HepG2 (cell line): ENCODE measurements at regions not wholly inside any gene's neighbourhood (a gene's known extent, or its start where the extent isn't known, plus 50 kb on each side); places are given as distances from the start of the nearest gene placed in this dataset.
"Not testable (repeated sequence)": the region's sequence is repeated elsewhere in the genome, so short reads cannot be mapped to it uniquely, and the experiment has no call there.

ENCODE experiments used
- ATAC-seq: fragments of 200-7000 bp; cut with Tn5 transposase; 3 replicates; pipeline ENCODE4 v1.9.1; 2020; ENCODE audit warnings: mild to moderate bottlenecking, moderate library complexity
- BruUV-seq: library from RNA; stranded (reverse); fragments of 400-500 nt; replicated peaks from 2 replicates; lab custom pipeline; 2021; lab: Mats Ljungman, UMichigan
- CTCF ChIA-PET: fragments of 300-600 bp; formaldehyde crosslinking; extraction: SDS; loops from one replicate; lab custom pipeline; 2021; ENCODE audit warnings: low total read pairs, inconsistent platforms, low intra/inter-chr PET ratio; lab: Yijun Ruan, JAX
- POLR2A ChIA-PET: fragments of 350-600 bp; sonication (Branson Sonifier 250); formaldehyde crosslinking; loops from one replicate; lab custom pipeline; 2020; ENCODE audit warnings: antibody characterized with exemption, inconsistent platforms; lab: Yijun Ruan, JAX
- DNase-seq: peaks from one replicate; pipeline ENCODE4 v3.0.0-alpha.2; 2015; ENCODE audit warnings: low spot score
- FAIRE-seq: peaks from 3 replicates; lab custom pipeline; 2011; peaks lifted over from hg19 to GRCh38; lab: Jason Lieb, UNC
- H2AFZ ChIP-seq: one replicate; pipeline ENCODE4 v1.6.1; 2011; ENCODE audit warnings: low read length, inconsistent platforms
- H3K27ac ChIP-seq: fragments of 300-600 bp; 3 replicates; pipeline ENCODE4 v1.8.0; 2011; ENCODE audit warnings: mixed run types, mild to moderate bottlenecking, mixed read lengths, low read length, inconsistent platforms; ENCODE audit not compliant: insufficient read depth; ENCODE audit errors: extremely low read length
- H3K27me3 ChIP-seq, 2 experiments: fragments of 200-600 bp in 1 of 2; 2 replicates in 1 of 2; 3 replicates in 1 of 2; pipeline versions ENCODE4 v1.6.0 to v1.8.0; 2011; ENCODE audit warnings: low read length in 2 of 2, mild to moderate bottlenecking in 2 of 2, moderate library complexity in 2 of 2, inconsistent platforms in 1 of 2; ENCODE audit not compliant: insufficient read depth in 2 of 2, control insufficient read depth in 1 of 2
- H3K36me3 ChIP-seq, 2 experiments: fragments of 200-600 bp in 1 of 2; replicated peaks in 1 of 2; 2 replicates in 1 of 2; 3 replicates in 1 of 2; pipeline versions ENCODE4 v1.5.1 to v1.8.0; 2011; ENCODE audit warnings: low read length in 2 of 2, inconsistent platforms in 1 of 2; ENCODE audit not compliant: insufficient read depth in 2 of 2, control insufficient read depth in 1 of 2
- H3K4me1 ChIP-seq: 2 replicates; pipeline ENCODE4 v1.5.1; 2012; ENCODE audit warnings: low read length, inconsistent platforms; ENCODE audit not compliant: insufficient read depth
- H3K4me2 ChIP-seq: 2 replicates; pipeline ENCODE4 v1.6.0; 2011; ENCODE audit warnings: low read depth, low read length, inconsistent platforms
- H3K4me3 ChIP-seq, 3 experiments: fragments of 200-600 bp in 1 of 3; sonication (generic), shearing (Covaris generic) in 1 of 3; replicated peaks in 1 of 3; 2 replicates each; pipeline ENCODE4 v1.5.1; 2011 to 2016; ENCODE audit warnings: low read length in 3 of 3, inconsistent platforms in 2 of 3, low read depth in 2 of 3, mild to moderate bottlenecking in 2 of 3, control low read depth in 1 of 3, mixed read lengths in 1 of 3; ENCODE audit not compliant: insufficient read depth in 1 of 3
- H3K79me2 ChIP-seq: one replicate; pipeline ENCODE4 v1.6.1; 2011; ENCODE audit warnings: low read length, inconsistent platforms; ENCODE audit not compliant: insufficient read depth
- H3K9ac ChIP-seq: 2 replicates; pipeline ENCODE4 v1.6.0; 2011; ENCODE audit warnings: mild to moderate bottlenecking, low read depth, low read length, inconsistent platforms; ENCODE audit not compliant: insufficient read depth
- H3K9me3 ChIP-seq: 2 replicates; pipeline ENCODE4 v1.5.1; 2012; ENCODE audit warnings: mild to moderate bottlenecking, low read length
- H4K20me1 ChIP-seq: 2 replicates; pipeline ENCODE4 v1.6.0; 2011; ENCODE audit warnings: inconsistent platforms, mild to moderate bottlenecking, low read length, moderate library complexity; ENCODE audit not compliant: insufficient read depth
- WGBS: methylation state at CpG from one replicate; pipeline ENCODE4 v1.1.6; 2017; ENCODE audit warnings: low lambda C conversion rate; 5-methylcytosine and 5-hydroxymethylcytosine counted together
- in situ Hi-C: cut with HindIII; loops from 2 replicates; pipeline ENCODE4 v1.10.0; 2017; ENCODE audit warnings: low pct_unique_long_range_greater_than_20kb; ENCODE audit not compliant: extremely low pct_ligation_motif_present
- intact Hi-C: fragments of 100-400 bp; cut with micrococcal nuclease; formaldehyde crosslinking; loops from one replicate; pipeline ENCODE4 v1.10.0; 2022; ENCODE audit not compliant: unreplicated experiment

DNA sequence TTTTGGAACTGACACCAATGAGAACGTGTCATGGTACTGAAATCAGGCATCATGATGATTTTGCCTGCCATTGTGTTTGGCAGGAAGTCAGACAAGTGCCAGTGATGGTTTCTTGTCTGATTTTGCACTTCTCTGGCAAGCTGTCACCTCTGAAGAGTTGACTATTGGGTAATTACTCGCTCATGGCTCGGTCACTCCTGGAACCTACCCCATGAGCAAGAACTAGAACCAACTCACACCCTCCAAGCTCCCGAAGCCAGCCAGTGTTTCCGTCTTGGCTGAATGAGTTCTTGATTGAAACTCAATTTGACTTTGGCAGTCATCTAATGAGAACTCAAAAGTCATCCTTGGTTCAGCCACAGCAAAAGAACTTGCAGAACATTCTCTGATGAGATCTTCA lies 73.9 kb downstream of the CDRT15L2 start:
- POLR2A ChIA-PET, H2AFZ ChIP-seq, H3K9ac ChIP-seq, CTCF ChIA-PET, H3K36me3 ChIP-seq, intact Hi-C loops, BruUV-seq, ATAC-seq, H3K4me1 ChIP-seq, H3K27ac ChIP-seq, H3K79me2 ChIP-seq, H3K4me3 ChIP-seq, H3K9me3 ChIP-seq, DNase-seq, H4K20me1 ChIP-seq, H3K27me3 ChIP-seq, FAIRE-seq, in situ Hi-C loops, H3K4me2 ChIP-seq: not testable (repeated sequence)
- WGBS = 0% methylated on average over 1 of the region's 5 CpGs

DNA sequence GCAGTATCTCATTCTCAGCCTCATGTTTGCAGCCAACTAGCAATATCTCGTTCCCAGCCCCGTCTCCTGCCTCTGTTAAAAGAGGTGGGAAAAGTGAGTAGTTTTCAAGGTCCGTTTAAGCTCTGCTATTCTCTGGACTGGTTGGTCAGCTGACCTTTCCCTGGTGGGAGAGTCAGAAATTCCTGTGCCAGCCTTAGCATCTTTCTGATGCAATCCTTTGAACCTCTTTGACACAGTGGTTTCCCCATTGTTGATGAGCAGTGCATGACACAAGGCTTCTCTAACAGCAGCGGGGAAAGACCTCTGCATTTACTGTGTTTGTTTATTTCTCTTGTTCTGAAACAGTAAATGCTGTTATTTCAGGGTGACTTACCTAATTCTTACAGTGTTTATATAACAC lies 74.6 kb downstream of the CDRT15L2 start:
- POLR2A ChIA-PET, in situ Hi-C loops, H3K27ac ChIP-seq, H4K20me1 ChIP-seq, FAIRE-seq, H3K27me3 ChIP-seq, DNase-seq, H3K79me2 ChIP-seq, H3K9me3 ChIP-seq, CTCF ChIA-PET, H3K4me1 ChIP-seq, intact Hi-C loops, H3K36me3 ChIP-seq, H3K4me3 ChIP-seq, H3K4me2 ChIP-seq, H2AFZ ChIP-seq, H3K9ac ChIP-seq, BruUV-seq, ATAC-seq: not testable (repeated sequence)
- WGBS = 9% methylated on average over 3 of the region's 4 CpGs

DNA sequence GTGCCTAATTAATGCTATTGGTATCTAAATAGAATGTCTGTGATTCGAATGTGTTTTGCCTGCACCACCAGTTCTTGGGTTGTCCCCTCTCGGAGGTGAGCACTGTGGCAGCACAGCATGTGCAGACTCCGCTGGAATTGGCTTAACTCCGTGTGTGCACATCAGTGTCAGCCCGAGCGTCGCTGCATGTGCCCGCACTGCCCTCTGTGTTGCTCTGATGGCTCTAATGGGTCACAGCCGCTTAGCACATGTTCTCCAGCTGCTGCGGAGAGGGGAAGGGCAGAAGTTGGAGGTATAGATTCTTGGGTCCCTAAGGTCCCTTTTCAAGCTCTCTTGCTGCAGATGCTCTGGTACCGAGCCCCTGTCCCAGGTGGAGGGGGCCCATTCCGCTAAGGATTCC lies 75.1 kb downstream of the CDRT15L2 start:
- POLR2A ChIA-PET, DNase-seq, H3K36me3 ChIP-seq, H3K79me2 ChIP-seq, H2AFZ ChIP-seq, intact Hi-C loops, H3K4me1 ChIP-seq, H3K4me3 ChIP-seq, H3K27ac ChIP-seq, FAIRE-seq, H3K9me3 ChIP-seq, in situ Hi-C loops, H3K4me2 ChIP-seq, ATAC-seq, H3K9ac ChIP-seq, H3K27me3 ChIP-seq, H4K20me1 ChIP-seq, BruUV-seq, CTCF ChIA-PET: not testable (repeated sequence)
- 0% methylated on average over 1 of the region's 12 CpGs for WGBS

DNA sequence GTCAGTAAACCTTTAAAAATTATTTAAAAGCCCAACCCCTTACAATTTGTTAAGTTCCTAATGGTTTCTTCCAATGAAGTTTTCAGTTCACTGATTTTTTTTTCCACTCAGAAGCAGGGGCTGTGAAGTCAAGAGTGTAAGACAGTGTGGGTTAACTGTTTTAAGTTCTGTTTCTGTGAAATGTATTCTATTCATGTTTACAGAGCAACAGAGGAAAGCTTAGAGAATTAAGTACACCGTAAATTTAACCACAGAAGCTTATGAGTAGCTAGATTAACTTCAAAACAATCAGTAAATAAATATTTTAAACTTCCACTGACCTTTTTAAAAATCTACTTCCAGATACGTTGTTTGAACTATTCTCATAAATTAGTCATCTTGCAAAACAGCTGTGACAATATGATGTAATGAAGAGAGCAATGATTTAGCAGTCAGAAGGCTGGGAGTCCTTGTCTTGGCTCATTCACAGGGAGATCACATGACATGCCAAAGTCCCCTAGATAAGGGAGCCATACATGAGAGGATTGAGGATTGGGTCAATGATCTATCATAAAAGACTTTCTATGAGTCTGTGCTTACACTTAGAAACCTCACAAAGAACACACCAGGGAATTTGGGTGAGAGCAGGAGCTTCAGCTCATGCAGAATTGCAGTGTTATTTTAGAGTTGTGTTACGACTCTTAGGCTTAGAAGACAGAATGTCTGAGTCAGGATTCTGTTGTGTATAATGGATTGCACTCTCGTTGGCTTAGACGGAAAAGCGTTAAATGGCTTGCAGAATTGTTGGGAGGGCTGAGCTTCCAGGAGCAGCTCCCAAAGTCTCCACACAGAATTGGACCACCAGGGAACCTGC lies 85.8 kb downstream of the CDRT15L2 start:
- H3K27ac ChIP-seq, H3K4me1 ChIP-seq, H3K4me3 ChIP-seq, BruUV-seq, H3K36me3 ChIP-seq, H3K9ac ChIP-seq, intact Hi-C loops, H3K9me3 ChIP-seq, CTCF ChIA-PET, POLR2A ChIA-PET, H3K79me2 ChIP-seq, H2AFZ ChIP-seq, H4K20me1 ChIP-seq, DNase-seq, H3K27me3 ChIP-seq, H3K4me2 ChIP-seq, in situ Hi-C loops: not testable (repeated sequence)
- 22% methylated on average over 6 of the region's 6 CpGs for WGBS
- peak; percentile 84 for ATAC-seq
- FAIRE-seq = peak; percentile 89
